Pancreas (tissue), 10 donors: ENCODE measurements at regions not wholly inside any gene's neighbourhood (a gene's known extent, or its start where the extent isn't known, plus 50 kb on each side); places are given as distances from the start of the nearest gene placed in this dataset.

Source experiments
- ATAC-seq, 4 donors: fragments of 200-7000 bp; cut with Tn5 transposase; one replicate each; pipeline versions ENCODE4 v1.8.0 to v1.9.1; 2020; ENCODE audit warnings: mild to moderate bottlenecking in 4 of 4, moderate library complexity in 4 of 4
- DNase-seq, 6 donors: peaks; one replicate each; pipeline ENCODE4 v3.0.0-alpha.2; 2020
- FAIRE-seq: peaks from 2 replicates; lab custom pipeline; 2012; peaks lifted over from hg19 to GRCh38; lab: Jason Lieb, UNC
- H3K27ac ChIP-seq, 4 donors: fragments of 200-600 bp; sonication (generic); 1 replicate in 3 of 4; 2 replicates in 1 of 4; pipeline versions ENCODE4 v1.5.0 to v1.8.0; 2020
- H3K27me3 ChIP-seq, 4 donors: fragments of 200-600 bp; one replicate each; pipeline ENCODE4 v1.8.0; 2021
- H3K36me3 ChIP-seq, 3 donors: fragments of 200-600 bp; sonication (generic) in 1 of 3; one replicate each; pipeline versions ENCODE4 v1.5.0 to v1.8.0; 2020 to 2021
- H3K4me1 ChIP-seq, 3 donors: fragments of 200-600 bp; one replicate each; pipeline ENCODE4 v1.8.0; 2021
- H3K4me3 ChIP-seq, 4 donors: fragments of 200-600 bp; sonication (generic) in 2 of 4; one replicate each; pipeline versions ENCODE4 v1.5.0 to v1.8.0; 2020 to 2021
- H3K9me3 ChIP-seq, 4 donors: fragments of 200-600 bp; one replicate each; pipeline ENCODE4 v1.8.0; 2021
- CTCF ChIP-seq, 4 donors: fragments of 200-600 bp; sonication (generic) in 3 of 4; IDR thresholded peaks; one replicate each; pipeline versions ENCODE4 v1.5.0 to v1.8.0; 2021; ENCODE audit warnings: antibody characterized with exemption in 4 of 4
- WGBS, 2 donors: extraction: QIAGEN DNeasy Blood & Tissue Kit; methylation state at CpG; one replicate each; pipeline ENCODE4 v1.1.7; 2013; 5-methylcytosine and 5-hydroxymethylcytosine counted together
- intact Hi-C, 3 donors: fragments of 100-400 bp; cut with DNase I; formaldehyde crosslinking; loops; one replicate each; pipeline versions ENCODE4 v1.11.1 to v1.14.2; 2022
- donor health status: healthy with polysubstance abuse.
- donor health status: DM: no; HTN: no; CAD: no; lungs with moderate emphysema.
- donor health status: DM: no; HTN: no; CAD: no.
- donor health status: control.
- donor health status: control.
- donor health status: Bipolar disorder and iron deficiency.
- donor health status: DM: yes; HTN: yes; CAD: no.
- donor health status: DM: no; HTN: no; CAD: no.
- donor health status: DM: no; HTN: no; CAD: no.
- donor health status: DM: yes; HTN: yes; CAD: no.

GRCh38 chr1:81329041-81329440 is 471.7 kb upstream of the ADGRL2 start:
- DNase-seq (no peak), ATAC-seq (no peak), FAIRE-seq (no peak)
- H3K4me3 ChIP-seq: no peak overlapping the region
- H3K27me3 ChIP-seq: no peaks in the 10 kb centered on the region
- intact Hi-C loops: no loop called here
- 70 to 80% methylated on average over 2 of the region's 2 CpGs for WGBS, 2 donors
- no peaks in the 10 kb centered on the region for H3K36me3 ChIP-seq
- no peaks in the 10 kb centered on the region for H3K4me1 ChIP-seq
- H3K9me3 ChIP-seq: no peaks in the 10 kb centered on the region
- H3K27ac ChIP-seq: no peak overlapping the region
- TF ChIP-seq CTCF (IDR thresholded peaks at IDR 0.05): no peak

- FAIRE-seq (no peak), ATAC-seq (no peak), DNase-seq (no peak)
- Histone ChIP-seq H3K4me3 (no peak overlapping the region), H3K27me3 (no peaks in the 10 kb centered on the region), H3K36me3 (no peaks in the 10 kb centered on the region), H3K9me3 (no peaks in the 10 kb centered on the region), H3K27ac (no peak overlapping the region), H3K4me1 (no peaks in the 10 kb centered on the region)
- TF ChIP-seq CTCF (IDR thresholded peaks at IDR 0.05): no peak
- intact Hi-C loops: no loop called here
- WGBS, 2 donors: 55 to 59% methylated on average over 5 of the region's 5 CpGs
Measured at GRCh38 chr1:81327743-81328142, 473.0 kb upstream of the ADGRL2 start.

DNA sequence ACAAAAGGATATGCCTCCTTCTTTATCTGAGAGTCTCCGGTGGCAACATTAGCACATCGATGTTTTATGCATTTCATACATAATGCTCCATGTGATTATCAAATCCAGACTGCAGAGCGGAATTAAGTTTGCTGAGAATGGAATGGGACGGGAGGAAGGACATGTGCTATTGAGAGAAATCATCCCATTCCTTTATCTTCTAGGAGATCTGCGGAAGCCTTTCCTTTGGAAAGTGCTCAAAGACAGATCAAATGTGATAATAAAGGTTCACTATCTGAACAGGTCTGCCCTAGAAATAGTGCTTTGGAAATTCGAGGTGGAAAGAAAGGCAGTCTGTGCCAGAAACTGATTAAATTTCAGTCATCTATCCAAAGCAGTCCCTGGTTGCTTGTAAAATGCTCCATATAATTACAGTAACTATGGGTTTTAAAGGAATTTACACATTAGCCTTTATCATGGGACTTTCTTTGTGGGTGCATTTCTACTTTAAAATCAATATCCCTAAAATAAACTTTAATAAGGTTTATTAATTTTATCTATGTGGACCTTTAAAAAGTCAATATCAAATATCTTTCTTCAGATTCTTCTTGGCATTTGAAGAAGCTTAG is 473.5 kb upstream of the ADGRL2 start:
- no peaks in the 10 kb centered on the region for H3K4me1 ChIP-seq
- ATAC-seq (no peak), FAIRE-seq (no peak), DNase-seq (no peak)
- intact Hi-C loops: no loop called here
- H3K27ac ChIP-seq: no peak overlapping the region
- no peaks in the 10 kb centered on the region for H3K9me3 ChIP-seq
- WGBS, 2 donors: 74 to 78% methylated on average over 6 of the region's 6 CpGs
- no peaks in the 10 kb centered on the region for H3K27me3 ChIP-seq
- no peaks in the 10 kb centered on the region for H3K36me3 ChIP-seq
- no peak overlapping the region for H3K4me3 ChIP-seq
- no peak for TF ChIP-seq CTCF (IDR thresholded peaks at IDR 0.05)

- DNase-seq: no peak
- no peak for ATAC-seq
- intact Hi-C loops: no loop called here
Measured at GRCh38 chr1:81326212-81326611, 474.5 kb upstream of the ADGRL2 start.

More at GRCh38 chr1:81326212-81326611, 474.5 kb upstream of the ADGRL2 start:
- H3K27ac ChIP-seq: no peak overlapping the region
- no peak for TF ChIP-seq CTCF (IDR thresholded peaks at IDR 0.05)
- H3K27me3 ChIP-seq: no peaks in the 10 kb centered on the region
- H3K4me1 ChIP-seq: no peaks in the 10 kb centered on the region
- 35 to 37% methylated on average over 3 of the region's 3 CpGs for WGBS, 2 donors
- no peaks in the 10 kb centered on the region for H3K36me3 ChIP-seq
- no peak for FAIRE-seq
- no peaks in the 10 kb centered on the region for H3K9me3 ChIP-seq
- H3K4me3 ChIP-seq: no peak overlapping the region
